HG03196 (cell line): ENCODE measurements at regions not wholly inside any gene's neighbourhood (a gene's known extent, or its start where the extent isn't known, plus 50 kb on each side); places are given as distances from the start of the nearest gene placed in this dataset.
"Not testable (repeated sequence)": the region's sequence is repeated elsewhere in the genome, so short reads cannot be mapped to it uniquely, and the experiment has no call there.

Experiments
- ATAC-seq: cut with Tn5 transposase; IDR thresholded peaks from one replicate; pipeline ENCODE4 v1.9.1; 2021; ENCODE audit not compliant: unreplicated experiment

DNA sequence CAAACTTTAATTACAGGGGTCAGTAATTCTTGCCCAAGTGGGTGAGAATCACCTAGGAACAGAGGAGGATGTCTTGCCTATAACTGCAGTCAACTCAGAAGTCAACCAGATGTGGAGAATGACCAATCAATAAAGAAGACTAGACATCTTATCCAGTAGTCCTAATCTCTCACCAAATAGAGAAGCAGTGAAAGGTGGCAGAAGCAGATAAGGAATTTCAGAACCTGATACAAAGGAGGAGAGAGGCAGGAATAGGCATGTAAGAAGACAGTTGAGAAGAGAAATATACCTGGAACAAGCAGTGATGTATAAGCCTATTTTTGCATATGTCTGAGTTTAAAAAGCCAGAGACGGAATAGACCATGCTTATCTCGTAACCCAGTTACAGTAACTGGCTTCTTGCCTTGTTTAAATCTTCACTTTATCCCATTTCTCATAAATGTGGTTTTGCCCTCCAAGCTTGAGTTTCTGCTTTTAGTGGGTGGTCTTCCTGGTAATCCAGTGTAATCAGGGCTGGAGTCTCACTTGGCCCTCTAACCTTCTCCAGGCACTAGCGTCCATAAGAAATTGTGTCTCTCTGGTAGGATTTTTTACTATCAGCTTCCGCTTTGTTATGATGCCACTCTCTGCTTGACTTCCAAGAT is 401.0 kb downstream of the SUCLG1 start:
- no peak for ATAC-seq

GRCh38 chr2:84055816-84056215 is 403.3 kb downstream of the SUCLG1 start:
- no peak for ATAC-seq

GRCh38 chr2:84054577-84054976 is 404.5 kb downstream of the SUCLG1 start:
- ATAC-seq, result not testable (repeated sequence)

GRCh38 chr2:84052913-84053312 is 406.2 kb downstream of the SUCLG1 start:
- no peak for ATAC-seq

DNA sequence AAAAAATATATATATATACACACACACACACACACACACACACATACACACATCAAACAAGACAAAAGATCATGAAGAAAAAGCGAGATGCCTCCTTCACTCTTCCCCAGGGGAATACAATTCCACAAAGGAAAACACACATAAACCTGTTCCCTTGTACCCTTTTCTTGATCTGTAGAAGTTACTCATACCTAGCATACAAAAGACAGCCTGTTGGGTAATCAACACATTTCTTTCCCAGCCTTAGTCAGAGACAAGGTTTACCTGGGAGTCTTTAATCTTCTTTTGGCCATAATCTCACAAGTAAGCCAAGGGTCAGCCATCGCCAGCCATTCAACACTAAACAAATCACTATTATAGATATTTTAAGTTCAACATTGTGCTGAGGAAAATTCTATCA is 407.0 kb downstream of the SUCLG1 start:
- no peak for ATAC-seq

GRCh38 chr2:84048964-84049363 is 410.1 kb downstream of the SUCLG1 start:
- no peak for ATAC-seq

DNA sequence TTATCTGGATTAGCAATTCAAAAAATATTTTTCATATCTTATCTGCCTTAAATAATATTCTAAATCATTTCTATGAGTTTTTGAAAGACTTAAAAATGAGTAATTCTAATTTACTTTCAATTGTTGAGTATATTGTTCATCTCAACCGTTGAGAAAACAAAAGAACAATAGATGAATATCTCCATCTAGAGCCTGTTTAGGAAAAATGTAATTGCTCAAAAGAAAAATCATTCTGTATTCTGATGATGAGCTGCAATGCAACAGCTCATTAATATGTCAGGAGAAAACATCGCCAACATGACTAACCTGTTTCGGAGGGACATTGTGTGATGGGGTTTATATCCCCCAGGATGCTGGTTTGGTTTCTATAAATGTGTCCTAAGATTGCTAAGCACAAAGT is 417.6 kb downstream of the SUCLG1 start:
- no peak for ATAC-seq

DNA sequence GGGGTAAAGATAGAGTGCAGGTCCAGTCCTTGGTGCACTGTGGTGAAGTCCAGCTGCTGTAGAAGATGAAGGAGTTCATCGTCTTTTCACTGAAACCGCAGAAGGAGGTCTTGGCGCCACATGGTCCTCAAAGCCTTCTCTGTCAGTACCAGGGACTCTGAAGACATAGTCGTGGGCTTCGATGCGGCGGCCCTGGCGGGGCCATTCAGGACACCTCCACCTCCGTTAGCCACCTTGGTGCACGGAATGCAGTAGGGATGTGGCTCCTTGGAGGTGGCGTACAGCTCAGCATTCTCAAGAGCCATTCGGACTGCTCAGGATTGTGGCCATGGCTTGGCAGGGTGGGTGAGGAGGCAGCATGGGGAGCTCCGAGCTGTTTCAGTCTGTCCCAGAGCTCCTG is 418.8 kb downstream of the SUCLG1 start:
- no peak for ATAC-seq

DNA sequence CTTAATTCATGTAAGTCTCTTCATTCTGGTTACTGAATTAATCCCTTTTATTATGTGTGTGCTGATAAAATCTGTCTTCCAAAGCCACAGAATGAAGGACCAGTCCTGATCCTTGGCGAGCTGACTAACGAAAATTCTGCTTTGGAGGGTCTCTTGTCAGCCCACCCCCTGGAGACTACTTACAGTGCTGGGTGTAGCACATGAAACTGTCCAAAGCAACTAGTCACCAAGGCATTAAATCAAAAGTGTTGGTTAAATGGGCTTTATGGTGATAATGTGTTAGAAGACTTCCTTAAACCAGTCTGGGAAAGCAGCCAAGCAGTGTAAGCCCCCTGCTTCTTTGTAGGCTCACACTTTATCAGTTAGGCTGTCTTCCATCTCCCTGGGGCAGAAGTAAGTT is 420.2 kb downstream of the SUCLG1 start:
- no peak for ATAC-seq

DNA sequence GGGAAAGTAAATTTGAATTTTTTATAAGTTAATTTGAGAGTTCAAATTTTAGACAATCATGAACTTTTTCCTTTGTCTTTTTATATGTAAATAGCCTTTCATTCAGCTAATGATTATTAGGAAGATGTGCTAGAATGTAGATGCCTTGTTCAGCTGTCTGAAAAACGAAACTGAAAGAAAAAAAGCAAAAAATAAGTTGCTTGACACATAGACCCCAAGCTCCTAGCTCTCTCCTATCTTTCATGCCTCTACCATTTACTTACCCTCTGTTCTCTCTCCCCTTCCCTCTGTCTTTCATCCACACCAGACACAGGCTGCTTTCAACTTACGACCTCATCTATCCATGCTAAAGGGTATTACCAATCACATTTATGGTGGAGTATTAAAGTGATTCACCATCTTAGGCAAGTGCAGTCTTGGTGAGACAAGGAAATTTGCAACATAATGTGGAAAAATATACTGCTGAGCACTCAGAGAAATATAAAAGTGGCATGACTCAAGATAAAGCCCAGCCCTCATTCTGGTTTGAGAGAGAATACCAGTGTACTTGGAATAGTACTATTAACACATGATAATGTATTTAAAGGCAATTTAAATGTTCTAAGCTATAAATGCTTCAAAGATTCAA is 425.6 kb downstream of the SUCLG1 start:
- no peak for ATAC-seq

DNA sequence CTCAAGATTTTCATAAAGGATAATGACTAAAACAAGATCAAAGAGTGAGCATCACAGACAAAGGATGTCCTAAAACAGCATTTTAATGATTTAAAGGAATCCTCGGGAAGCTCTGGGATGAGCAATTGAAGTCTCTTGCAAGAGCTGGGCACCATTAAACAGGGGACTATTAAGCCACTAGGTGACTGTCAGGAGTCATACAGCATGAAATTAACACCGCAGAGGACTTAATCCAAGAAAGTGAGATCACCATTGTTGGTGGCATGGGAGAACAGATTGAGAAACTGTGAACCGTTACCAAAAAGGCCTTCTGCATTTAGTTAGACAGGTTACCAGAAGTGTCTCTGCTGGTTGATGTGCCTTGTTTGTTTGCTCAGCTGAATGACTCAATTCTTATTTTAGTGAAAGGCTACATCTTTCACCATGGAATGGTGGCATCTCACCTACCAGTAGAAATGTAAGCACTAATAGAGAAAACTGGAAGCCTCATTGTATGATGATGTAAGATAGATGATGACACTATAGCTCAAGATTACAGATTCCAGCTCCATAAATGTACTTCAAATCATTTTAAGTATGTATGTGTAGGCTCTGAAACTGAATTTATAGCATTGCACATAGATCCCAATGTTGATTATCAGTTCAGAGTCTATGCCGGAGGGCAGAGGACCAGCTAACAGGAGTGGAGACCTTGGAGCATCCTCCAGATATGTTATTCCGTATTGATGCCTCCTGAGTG is 427.6 kb downstream of the SUCLG1 start:
- ATAC-seq, result no peak

- no peak for ATAC-seq
Observed at GRCh38 chr2:84029903-84030575, 429.0 kb downstream of the SUCLG1 start.

GRCh38 chr2:84026818-84027217 is 432.3 kb downstream of the SUCLG1 start:
- ATAC-seq, result no peak

DNA sequence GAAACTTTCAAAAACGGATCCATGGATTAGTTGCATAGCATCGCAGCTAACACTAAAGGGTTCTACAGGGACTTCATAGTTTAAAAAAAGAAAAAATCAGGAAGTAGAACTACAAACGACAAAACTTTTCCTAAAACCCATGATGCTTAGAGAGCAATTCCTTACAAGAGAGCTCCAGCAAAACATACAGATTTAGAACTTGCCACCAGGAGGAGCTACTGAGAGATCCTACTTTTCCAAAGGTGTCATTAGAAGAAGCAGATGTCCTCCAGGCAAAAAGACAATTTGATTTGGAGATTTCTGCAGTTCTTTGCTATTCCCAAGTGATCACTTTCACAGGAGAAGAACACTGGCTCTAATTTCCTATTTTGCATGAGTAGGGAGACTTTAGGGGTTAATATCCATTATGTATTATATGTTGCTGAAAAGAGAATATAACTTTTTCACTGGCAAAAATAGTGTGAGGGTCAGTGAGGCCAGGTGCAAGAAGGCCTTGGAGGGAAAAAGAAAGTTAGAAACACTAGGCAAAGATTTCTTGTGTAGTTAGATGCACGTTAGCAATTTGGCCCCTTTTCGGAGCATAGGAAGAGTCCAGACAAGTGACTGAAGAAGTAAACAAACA is 436.2 kb downstream of the SUCLG1 start:
- ATAC-seq, result no peak

GRCh38 chr2:84017010-84017409 is 442.1 kb downstream of the SUCLG1 start:
- no peak for ATAC-seq

DNA sequence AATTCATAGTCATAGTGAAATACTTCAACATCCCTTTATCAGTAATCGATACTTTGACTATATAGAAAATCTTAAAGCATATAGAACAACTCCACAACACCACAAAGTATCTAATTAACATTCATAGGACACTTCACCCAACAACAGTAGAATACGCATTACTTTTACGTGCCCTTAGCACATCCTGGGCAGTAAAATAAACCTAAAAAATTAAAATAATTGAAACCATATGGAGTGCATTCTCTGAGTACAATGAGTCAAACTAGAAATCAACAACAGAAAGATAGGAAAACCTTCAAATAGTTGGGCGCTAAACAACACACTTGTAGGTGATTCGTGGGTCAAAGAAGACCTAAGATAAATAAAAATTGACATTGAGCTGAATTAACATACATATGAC is 442.9 kb downstream of the SUCLG1 start:
- ATAC-seq, result no peak

- no peak for ATAC-seq
Observed at GRCh38 chr2:83997889-83998288, 461.2 kb downstream of the SUCLG1 start.

GRCh38 chr2:83994633-83995179 is 464.4 kb downstream of the SUCLG1 start:
- ATAC-seq, result no peak

DNA sequence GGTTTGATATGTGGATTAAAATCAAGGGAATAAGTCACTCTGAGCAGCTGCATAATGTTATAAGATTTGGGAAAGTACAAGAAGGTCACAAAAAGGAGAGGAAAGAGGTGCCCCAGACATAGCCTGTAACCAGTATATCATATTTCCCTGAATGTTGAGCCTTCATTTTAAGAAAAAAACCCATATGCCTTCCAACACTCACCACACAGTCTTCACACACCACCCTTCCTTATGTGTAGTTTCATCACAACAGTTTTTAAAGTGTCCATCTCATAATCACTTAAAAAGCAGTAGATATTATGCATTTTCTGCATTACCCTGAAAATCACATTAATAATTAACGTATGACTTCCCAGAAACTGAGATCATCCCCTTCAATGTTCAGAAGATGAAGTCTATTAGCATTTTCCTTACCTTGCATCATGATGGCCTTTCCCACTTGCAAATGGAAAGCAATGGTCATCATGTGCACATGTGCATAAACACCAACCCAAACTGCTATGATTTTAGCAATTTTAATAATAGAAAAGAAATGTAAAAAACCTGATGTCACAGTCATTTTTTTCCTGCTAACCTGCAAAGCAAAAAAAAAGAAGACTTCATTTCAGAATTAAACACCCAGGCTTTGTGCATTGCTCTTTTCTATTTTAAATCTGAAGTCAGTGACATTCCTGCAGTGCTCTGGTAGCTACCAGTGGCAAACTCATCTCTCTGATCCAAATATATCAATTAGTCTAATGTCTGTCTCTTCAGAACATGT is 465.0 kb downstream of the SUCLG1 start:
- ATAC-seq, result no peak

GRCh38 chr2:83991992-83992391 is 467.1 kb downstream of the SUCLG1 start:
- ATAC-seq, result no peak
